Neuronal stem cell (in vitro differentiated cells): ENCODE measurements at regions not wholly inside any gene's neighbourhood (a gene's known extent, or its start where the extent isn't known, plus 50 kb on each side); places are given as distances from the start of the nearest gene placed in this dataset.

Experiments
- DNase-seq: peaks from one replicate; pipeline ENCODE4 v3.0.0-alpha.2; 2013; ENCODE audit warnings: low spot score
- H2AFZ ChIP-seq: one replicate; pipeline ENCODE4 v1.6.1; 2013; ENCODE audit warnings: mild to moderate bottlenecking, low read length, inconsistent platforms
- H2AK5ac ChIP-seq: 2 replicates; pipeline ENCODE4 v1.6.1; 2013; ENCODE audit warnings: low read depth, mild to moderate bottlenecking, inconsistent platforms, low read length, moderate library complexity, mixed read lengths
- H2BK120ac ChIP-seq: 2 replicates; pipeline ENCODE4 v1.6.1; 2013; ENCODE audit warnings: low read depth, mild to moderate bottlenecking, inconsistent platforms, low read length, moderate library complexity, mixed read lengths
- H2BK12ac ChIP-seq: one replicate; pipeline ENCODE4 v1.6.1; 2013; ENCODE audit warnings: low read length, inconsistent platforms
- H2BK15ac ChIP-seq: 2 replicates; pipeline ENCODE4 v1.6.1; 2013; ENCODE audit warnings: mild to moderate bottlenecking, low read length, inconsistent platforms, mixed read lengths
- H2BK5ac ChIP-seq: one replicate; pipeline ENCODE4 v1.6.1; 2013; ENCODE audit warnings: inconsistent platforms, mild to moderate bottlenecking, low read length, moderate library complexity
- H3K14ac ChIP-seq: one replicate; pipeline ENCODE4 v1.6.1; 2013; ENCODE audit warnings: low read length, inconsistent platforms
- H3K18ac ChIP-seq: 2 replicates; pipeline ENCODE4 v1.6.1; 2013; ENCODE audit warnings: low read length, inconsistent platforms
- H3K23ac ChIP-seq: 2 replicates; pipeline ENCODE4 v1.6.1; 2013; ENCODE audit warnings: low read depth, mild to moderate bottlenecking, mixed read lengths, low read length, inconsistent platforms; ENCODE audit not compliant: poor library complexity
- H3K27ac ChIP-seq: replicated peaks from 3 replicates; pipeline ENCODE4 v1.5.1; 2013; ENCODE audit warnings: low read length, inconsistent platforms
- H3K27me3 ChIP-seq, 3 experiments: 2 replicates each; pipeline ENCODE4 v1.6.1; 2013; ENCODE audit warnings: low read length in 3 of 3, mild to moderate bottlenecking in 2 of 3, inconsistent platforms in 1 of 3, low read depth in 1 of 3, mixed read lengths in 1 of 3, moderate library complexity in 1 of 3; ENCODE audit not compliant: control insufficient read depth in 3 of 3, insufficient read depth in 3 of 3
- H3K36me3 ChIP-seq, 2 donors: replicated peaks in 1 of 2; 2 replicates each; pipeline ENCODE4 v1.6.1; 2013; ENCODE audit warnings: low read length in 2 of 2; ENCODE audit not compliant: control insufficient read depth in 2 of 2, insufficient read depth in 2 of 2
- H3K4ac ChIP-seq: 2 replicates; pipeline ENCODE4 v1.6.1; 2013; ENCODE audit warnings: inconsistent platforms, mild to moderate bottlenecking, low read length, moderate library complexity
- H3K4me1 ChIP-seq, 2 donors: 1 replicate in 1 of 2; 2 replicates in 1 of 2; pipeline ENCODE4 v1.6.1; 2013; ENCODE audit warnings: low read length in 2 of 2, low read depth in 1 of 2; ENCODE audit not compliant: control insufficient read depth in 2 of 2, insufficient read depth in 1 of 2
- H3K4me2 ChIP-seq: one replicate; pipeline ENCODE4 v1.6.1; 2013; ENCODE audit warnings: mild to moderate bottlenecking, low read length, inconsistent platforms; ENCODE audit not compliant: insufficient read depth, poor library complexity, severe bottlenecking
- H3K4me3 ChIP-seq, 2 donors: 2 replicates each; pipeline ENCODE4 v1.5.1; 2013; ENCODE audit warnings: low read length in 2 of 2, mild to moderate bottlenecking in 2 of 2, inconsistent platforms in 1 of 2, moderate library complexity in 1 of 2
- H3K79me1 ChIP-seq: one replicate; pipeline ENCODE4 v1.6.1; 2013; ENCODE audit warnings: low read depth, mild to moderate bottlenecking, inconsistent platforms, low read length, moderate library complexity
- H3K9ac ChIP-seq: one replicate; pipeline ENCODE4 v1.6.1; 2013; ENCODE audit warnings: mild to moderate bottlenecking, low read depth, low read length, inconsistent platforms; ENCODE audit not compliant: poor library complexity
- H3K9me3 ChIP-seq, 2 donors: replicated peaks in 1 of 2; 2 replicates each; pipeline versions ENCODE3 to v1.6.1; 2013; ENCODE audit warnings: low read length in 2 of 2, mild to moderate bottlenecking in 2 of 2, inconsistent platforms in 1 of 2, low read depth in 1 of 2, mixed read lengths in 1 of 2, moderate library complexity in 1 of 2; ENCODE audit not compliant: control insufficient read depth in 2 of 2, insufficient read depth in 1 of 2
- H4K8ac ChIP-seq: one replicate; pipeline ENCODE4 v1.6.1; 2013; ENCODE audit warnings: low read depth, mild to moderate bottlenecking, inconsistent platforms, low read length, moderate library complexity
- H4K91ac ChIP-seq: one replicate; pipeline ENCODE4 v1.6.1; 2013; ENCODE audit warnings: low read length, low read depth, mild to moderate bottlenecking, inconsistent platforms; ENCODE audit not compliant: poor library complexity
- WGBS, 2 donors: extraction: QIAGEN DNeasy Blood & Tissue Kit; methylation state at CpG; one replicate each; pipeline ENCODE4 v1.1.7; 2013; ENCODE audit warnings: missing lambda C conversion rate in 2 of 2, mixed read lengths in 1 of 2; ENCODE audit not compliant: insufficient read length in 2 of 2, insufficient replicate concordance in 1 of 2; ENCODE audit errors: extremely low coverage in 2 of 2; 5-methylcytosine and 5-hydroxymethylcytosine counted together

DNA sequence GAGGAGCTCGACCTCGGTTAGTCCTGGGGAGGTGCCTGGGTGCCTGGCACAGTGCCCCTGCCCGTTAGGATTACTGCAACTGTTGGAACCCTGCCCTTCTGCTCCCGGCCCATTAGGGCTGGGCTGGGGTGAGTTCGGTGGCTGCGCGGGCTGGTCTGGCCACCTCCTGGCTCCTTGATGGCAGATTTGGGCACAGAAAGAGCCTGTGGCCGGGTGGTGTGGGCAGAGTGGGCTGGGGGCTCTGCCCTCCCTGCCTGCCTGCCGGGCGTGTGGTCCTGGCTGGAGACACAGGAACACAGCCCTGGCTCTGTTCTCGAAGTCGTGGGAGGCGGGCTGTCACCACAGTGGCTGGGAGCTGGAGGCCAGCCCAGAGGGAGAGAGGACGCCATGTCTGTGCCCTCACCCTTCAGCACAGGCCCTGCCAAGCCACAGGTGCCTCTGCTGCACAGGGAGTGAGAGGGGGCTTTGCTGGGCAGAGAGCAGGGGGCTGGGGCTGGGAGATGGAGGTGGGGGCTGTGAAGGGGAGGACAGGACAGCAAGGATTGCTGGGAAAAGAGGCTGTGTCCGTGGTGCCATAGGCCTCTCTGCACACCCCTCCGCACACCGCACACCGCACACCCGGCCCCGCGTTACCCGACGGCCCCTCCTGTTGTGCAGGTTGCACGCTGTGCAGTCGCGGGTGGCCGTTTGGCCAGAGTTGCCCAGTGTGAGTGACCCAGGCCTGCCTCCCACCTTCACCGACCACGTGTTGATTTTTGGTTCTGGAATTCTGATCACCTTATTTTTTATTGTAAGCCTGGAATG, 236.6 kb upstream of the GSE1 start:
- no peak overlapping the region for H3K27ac ChIP-seq
- peak overlapping the region; percentile 16 for H3K9ac ChIP-seq
- H3K18ac ChIP-seq, result peak overlapping the region; percentile 38
- WGBS, 2 donors, result no CpG with 5 or more reads among the region's 29 CpGs
- H3K79me1 ChIP-seq, result peaks cover 5% of the 10 kb centered on the region
- DNase-seq, result no peak
- no peak overlapping the region for H2BK120ac ChIP-seq
- H3K4me3 ChIP-seq, result no peak overlapping the region
- no peaks in the 10 kb centered on the region for H3K36me3 ChIP-seq
- H3K9me3 ChIP-seq, result peaks cover 0 to 2% of the 10 kb centered on the region in 2 donors
- H3K4me2 ChIP-seq, result no peak overlapping the region
- H3K27me3 ChIP-seq, result peaks cover 0 to 1% (median 0%) of the 10 kb centered on the region in 3 experiments
- no peak overlapping the region for H4K91ac ChIP-seq
- H4K8ac ChIP-seq, result no peak overlapping the region
- peak overlapping the region; percentile 22 for H2BK5ac ChIP-seq
- H2AK5ac ChIP-seq, result peak overlapping the region; percentile 87
- H3K14ac ChIP-seq, result no peak overlapping the region
- no peak overlapping the region for H2AFZ ChIP-seq
- no peak overlapping the region for H3K4ac ChIP-seq
- peak overlapping the region; percentile 7 for H2BK12ac ChIP-seq
- peaks cover 4 to 10% of the 10 kb centered on the region in 2 donors for H3K4me1 ChIP-seq
- peak overlapping the region; percentile 73 for H2BK15ac ChIP-seq
- H3K23ac ChIP-seq, result peak overlapping the region; percentile 52

DNA sequence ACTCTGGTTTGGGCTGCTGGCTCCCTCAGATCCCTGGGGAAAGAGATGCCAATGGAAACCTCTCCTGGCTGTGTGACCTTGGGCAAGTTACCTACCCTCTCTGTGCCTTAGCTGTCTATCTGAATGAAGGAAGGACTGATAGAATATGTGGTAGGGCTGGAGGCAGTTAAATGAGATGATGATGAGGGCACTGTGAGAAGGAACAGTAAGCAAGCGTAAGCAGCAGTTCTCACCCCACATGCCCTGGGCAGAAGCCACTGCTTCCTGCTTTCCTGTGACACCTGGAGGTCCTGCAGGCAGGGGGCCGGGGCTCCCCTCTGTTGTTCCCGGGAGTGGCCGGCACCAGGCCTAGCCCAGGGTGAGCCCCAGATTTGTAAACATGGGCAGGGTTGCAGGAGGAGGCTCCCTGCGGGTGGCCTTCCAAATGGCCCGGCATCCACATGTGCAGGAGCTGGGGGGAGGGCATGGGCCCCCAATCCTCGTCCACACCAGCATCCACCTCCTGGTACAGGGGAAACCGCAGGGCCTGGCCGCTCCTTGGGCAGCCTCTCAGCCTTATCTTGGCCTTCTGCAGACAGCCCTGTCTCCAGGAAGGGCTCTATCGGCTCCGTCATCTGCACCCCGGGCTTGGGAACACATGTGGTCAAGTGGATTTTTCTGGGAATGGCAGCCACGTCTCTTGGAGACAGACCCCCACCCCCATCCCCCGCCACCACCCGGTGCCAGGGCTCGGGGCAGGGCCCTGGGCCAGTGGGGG, 235.6 kb upstream of the GSE1 start:
- Histone ChIP-seq H3K18ac (peak overlapping the region; percentile 24), H3K14ac (no peak overlapping the region), H2BK15ac (peak overlapping the region; percentile 65), H3K23ac (peak overlapping the region; percentile 58), H2AK5ac (peak overlapping the region; percentile 86), H2BK5ac (no peak overlapping the region), H2BK120ac (no peak overlapping the region), H3K27me3 (peaks cover 0 to 1% (median 0%) of the 10 kb centered on the region in 3 experiments), H3K9ac (no peak overlapping the region), H3K4ac (no peak overlapping the region), H3K4me3 (no peak overlapping the region), H4K8ac (no peak overlapping the region), H3K27ac (no peak overlapping the region), H3K36me3 (no peaks in the 10 kb centered on the region), H3K4me2 (no peak overlapping the region), H3K9me3 (peaks cover 0 to 3% of the 10 kb centered on the region in 2 donors), H2BK12ac (no peak overlapping the region), H3K4me1 (peaks cover 14 to 20% of the 10 kb centered on the region in 2 donors), H2AFZ (no peak overlapping the region), H4K91ac (no peak overlapping the region), H3K79me1 (peaks cover 5% of the 10 kb centered on the region)
- no peak for DNase-seq
- no CpG with 5 or more reads among the region's 16 CpGs for WGBS, 2 donors

DNA sequence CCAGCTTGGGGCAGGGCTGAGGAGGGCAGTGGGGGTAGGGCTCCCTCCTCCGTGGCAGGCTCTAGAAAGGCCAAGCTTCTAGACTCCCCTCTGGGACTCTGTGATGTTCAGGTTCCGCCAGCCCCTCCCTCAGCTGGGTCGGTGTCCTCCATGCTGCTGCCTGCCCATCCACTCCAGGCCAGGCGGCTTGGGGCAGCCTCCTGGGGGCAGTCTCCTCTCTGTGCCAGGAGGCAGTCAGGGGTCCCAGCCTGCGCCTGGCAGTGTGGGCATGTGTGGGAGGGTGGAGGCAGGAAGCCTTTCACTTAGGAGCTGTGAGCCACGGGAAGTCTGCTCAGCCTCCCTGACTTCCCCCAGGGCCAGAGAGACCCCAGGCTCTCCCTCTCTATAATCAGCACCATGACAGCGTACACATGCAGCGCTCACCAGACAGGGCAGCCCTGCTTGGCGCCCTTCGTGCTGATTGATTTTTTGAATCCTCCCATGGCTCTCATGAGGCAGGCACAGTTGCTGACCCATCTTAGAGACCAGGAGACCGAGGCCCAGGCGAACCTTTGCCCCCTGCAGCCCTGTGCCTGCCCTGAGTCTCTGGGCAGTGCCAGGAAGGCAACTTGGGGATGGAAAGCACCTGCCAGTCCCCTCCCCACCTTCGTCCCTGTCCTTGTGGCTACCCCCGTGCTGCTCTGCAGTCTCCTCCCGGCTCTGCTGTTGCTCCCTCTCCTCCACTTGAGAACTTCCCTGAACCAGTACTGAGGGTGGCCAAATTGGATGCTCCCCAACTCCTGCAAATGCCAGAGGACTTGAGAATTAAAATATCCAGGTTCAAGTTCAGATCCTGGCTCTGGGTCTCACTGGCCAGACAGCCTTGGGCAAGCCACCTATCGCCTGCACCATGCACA, 234.7 kb upstream of the GSE1 start:
- H2AK5ac ChIP-seq, result peak overlapping the region; percentile 86
- H3K79me1 ChIP-seq, result peaks cover 5% of the 10 kb centered on the region
- no peak overlapping the region for H2BK5ac ChIP-seq
- H2AFZ ChIP-seq, result no peak overlapping the region
- no peak overlapping the region for H3K9ac ChIP-seq
- peaks cover 0 to 1% (median 0%) of the 10 kb centered on the region in 3 experiments for H3K27me3 ChIP-seq
- H3K18ac ChIP-seq, result peak overlapping the region; percentile 77
- H2BK120ac ChIP-seq, result no peak overlapping the region
- peak overlapping the region; percentile 75 for H4K91ac ChIP-seq
- H2BK15ac ChIP-seq, result peak overlapping the region; percentile 71
- no peak overlapping the region for H4K8ac ChIP-seq
- no CpG with 5 or more reads among the region's 16 CpGs for WGBS, 2 donors
- H3K4me1 ChIP-seq, result peaks cover 16 to 27% of the 10 kb centered on the region in 2 donors
- H3K4ac ChIP-seq, result no peak overlapping the region
- H3K9me3 ChIP-seq, result peaks cover 0 to 7% of the 10 kb centered on the region in 2 donors
- no peak for DNase-seq
- H3K36me3 ChIP-seq, result peaks cover 0 to 3% of the 10 kb centered on the region in 2 donors
- no peak overlapping the region for H3K4me3 ChIP-seq
- H3K23ac ChIP-seq, result peak overlapping the region; percentile 82
- H3K27ac ChIP-seq, result no peak overlapping the region
- H3K14ac ChIP-seq, result no peak overlapping the region
- H3K4me2 ChIP-seq, result no peak overlapping the region
- no peak overlapping the region for H2BK12ac ChIP-seq
